SKM-1 treated with dmso at 0.1 percent for 144 hours (cell line): ENCODE measurements at regions not wholly inside any gene's neighbourhood (a gene's known extent, or its start where the extent isn't known, plus 50 kb on each side); places are given as distances from the start of the nearest gene placed in this dataset.
A peak's percentile ranks its signal among the peaks of the same experiment; 100 is the strongest.

ENCODE experiments used
- DNase-seq: peaks from one replicate; lab custom pipeline; 2025; ENCODE audit not compliant: unreplicated experiment; lab: John Stamatoyannopoulos, UW

- DNase-seq, result no peak
These were observed 97.6 kb downstream of the TM2D1 start for GRCh38 chr1:61627365-61627764.

- DNase-seq, result no peak
These were observed 98.1 kb downstream of the TM2D1 start for GRCh38 chr1:61626816-61627215.

GRCh38 chr1:61623852-61624251, 101.1 kb downstream of the TM2D1 start:
- DNase-seq, result no peak

DNA sequence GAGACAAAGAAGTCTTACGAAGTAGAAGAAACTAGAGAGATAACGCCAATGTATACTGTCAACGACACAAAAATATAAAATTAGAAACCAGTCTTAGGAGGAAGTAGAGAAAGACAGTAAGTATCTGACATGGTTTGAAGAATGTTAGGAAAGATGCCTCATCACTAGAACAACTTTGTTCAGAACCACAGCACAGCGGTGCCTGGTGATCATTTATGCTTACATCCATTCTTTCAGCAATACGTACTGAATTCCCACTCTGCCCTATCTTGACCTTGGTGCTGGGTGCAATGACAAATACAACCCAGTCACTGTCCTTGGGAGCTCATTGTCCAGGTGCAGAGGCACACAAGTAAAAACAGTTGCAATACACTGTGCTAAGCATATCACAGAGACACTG, 104.4 kb downstream of the TM2D1 start:
- no peak for DNase-seq

DNA sequence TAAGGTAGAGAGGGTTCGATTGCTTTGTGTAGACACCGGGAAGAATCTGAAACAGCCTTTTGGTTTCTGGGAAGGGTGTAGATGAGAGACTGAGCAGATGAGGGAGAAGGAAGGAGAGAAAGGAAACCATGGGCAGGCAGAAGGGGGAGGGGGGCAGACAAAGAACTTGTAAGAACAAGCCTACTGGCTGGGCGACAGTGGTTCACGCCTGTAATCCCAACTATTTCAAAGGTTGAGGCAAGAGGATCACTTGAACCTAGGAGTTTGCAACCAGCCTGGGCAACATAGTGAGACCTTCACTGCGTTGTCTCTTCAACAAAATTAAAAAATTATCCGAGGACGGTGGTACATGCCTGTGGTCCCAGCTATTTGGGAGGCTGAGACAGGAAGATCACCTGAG, 106.2 kb downstream of the TM2D1 start:
- no peak for DNase-seq

- DNase-seq, result no peak
These were observed 106.7 kb downstream of the TM2D1 start for GRCh38 chr1:61618193-61618592.

DNA sequence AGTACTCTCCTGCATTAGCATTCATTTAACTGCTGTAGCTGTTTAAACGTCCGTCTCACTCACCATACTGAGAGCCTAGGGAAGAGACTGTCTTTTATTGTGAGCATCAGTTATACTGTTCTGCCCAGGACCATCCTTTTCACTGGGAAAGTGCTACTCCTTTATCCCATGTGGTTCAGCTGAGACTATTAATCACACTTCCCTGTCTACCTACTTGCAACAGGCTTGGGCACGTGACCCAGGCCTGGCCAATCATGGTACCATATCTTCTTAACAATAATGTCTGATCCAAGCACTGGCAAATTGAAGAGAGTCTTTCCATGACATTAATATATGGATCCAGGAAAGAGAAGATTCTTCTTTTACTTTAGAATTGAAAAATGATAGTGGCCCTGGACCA, 108.1 kb downstream of the TM2D1 start:
- DNase-seq, result no peak

DNA sequence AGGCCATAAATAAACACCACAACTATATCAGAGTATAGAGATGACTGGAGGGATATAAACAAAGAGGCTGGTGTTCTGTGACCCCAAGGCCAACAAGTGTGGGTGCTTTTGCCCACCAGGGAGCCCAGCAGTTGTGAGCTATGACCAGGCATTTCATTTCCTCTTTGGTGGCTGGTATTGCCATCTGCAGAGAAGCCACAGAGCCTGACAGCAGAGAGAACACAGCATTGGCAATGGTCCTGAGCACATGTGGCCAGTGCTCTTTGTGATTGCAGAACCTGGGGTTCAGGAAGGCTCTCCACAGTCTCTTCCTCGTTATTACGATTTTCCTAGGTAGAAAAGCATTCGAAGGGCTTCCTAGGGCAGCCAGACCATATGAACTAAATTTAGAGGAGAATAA, 112.3 kb downstream of the TM2D1 start:
- DNase-seq, result peak; percentile 55

DNA sequence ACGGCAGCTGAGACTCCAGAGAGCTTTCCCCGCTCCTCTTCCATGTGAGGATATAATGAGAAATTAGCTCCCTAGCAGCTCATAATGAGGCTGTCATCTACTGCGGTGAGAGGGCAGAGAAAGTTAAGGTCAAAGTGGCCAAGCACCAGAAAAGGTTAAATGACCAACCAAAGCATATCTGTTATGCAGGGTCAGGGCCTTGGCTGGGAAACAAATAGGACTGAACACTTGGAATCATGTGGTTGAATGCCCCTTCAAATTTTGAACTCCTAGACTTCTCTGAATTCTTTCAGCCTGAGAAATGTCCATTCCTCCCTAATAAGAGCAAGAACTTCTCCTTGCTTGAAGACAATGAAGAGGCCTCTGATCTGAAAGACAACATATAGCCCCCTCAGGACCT, 115.9 kb downstream of the TM2D1 start:
- DNase-seq, result no peak

GRCh38 chr1:61607448-61607847, 117.5 kb downstream of the TM2D1 start:
- no peak for DNase-seq

GRCh38 chr1:61606448-61607312, 118.3 kb downstream of the TM2D1 start:
- DNase-seq, result no peak

- DNase-seq, result no peak
These were observed 119.2 kb downstream of the TM2D1 start for GRCh38 chr1:61605607-61606321.

- DNase-seq, result peak; percentile 45
These were observed 120.3 kb downstream of the TM2D1 start for GRCh38 chr1:61604684-61605083.

- no peak for DNase-seq
These were observed 120.7 kb downstream of the TM2D1 start for GRCh38 chr1:61604261-61604660.

DNA sequence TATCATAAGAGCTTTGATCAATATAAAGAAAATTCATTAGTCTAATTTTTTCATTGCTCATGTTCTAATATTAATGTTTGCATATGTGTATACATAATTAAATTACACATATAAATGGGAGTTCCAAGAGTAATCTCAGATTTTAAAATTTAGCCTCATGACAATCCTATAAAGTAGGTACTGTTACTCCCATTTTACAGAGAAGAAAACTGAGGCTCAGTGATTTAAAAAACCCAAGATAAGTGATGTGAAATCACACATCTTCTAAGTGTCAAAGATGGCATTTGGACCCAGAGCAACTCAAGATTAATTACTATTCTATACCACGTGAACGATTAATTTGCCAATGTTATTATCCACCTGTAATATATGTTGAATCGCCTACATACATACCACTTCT, 122.3 kb downstream of the TM2D1 start:
- no peak for DNase-seq

GRCh38 chr1:61597601-61598000, 127.3 kb downstream of the TM2D1 start:
- DNase-seq, result no peak

- no peak for DNase-seq
These were observed 131.6 kb downstream of the TM2D1 start for GRCh38 chr1:61593331-61593730.

GRCh38 chr1:61591351-61591750, 133.6 kb downstream of the TM2D1 start:
- no peak for DNase-seq

DNA sequence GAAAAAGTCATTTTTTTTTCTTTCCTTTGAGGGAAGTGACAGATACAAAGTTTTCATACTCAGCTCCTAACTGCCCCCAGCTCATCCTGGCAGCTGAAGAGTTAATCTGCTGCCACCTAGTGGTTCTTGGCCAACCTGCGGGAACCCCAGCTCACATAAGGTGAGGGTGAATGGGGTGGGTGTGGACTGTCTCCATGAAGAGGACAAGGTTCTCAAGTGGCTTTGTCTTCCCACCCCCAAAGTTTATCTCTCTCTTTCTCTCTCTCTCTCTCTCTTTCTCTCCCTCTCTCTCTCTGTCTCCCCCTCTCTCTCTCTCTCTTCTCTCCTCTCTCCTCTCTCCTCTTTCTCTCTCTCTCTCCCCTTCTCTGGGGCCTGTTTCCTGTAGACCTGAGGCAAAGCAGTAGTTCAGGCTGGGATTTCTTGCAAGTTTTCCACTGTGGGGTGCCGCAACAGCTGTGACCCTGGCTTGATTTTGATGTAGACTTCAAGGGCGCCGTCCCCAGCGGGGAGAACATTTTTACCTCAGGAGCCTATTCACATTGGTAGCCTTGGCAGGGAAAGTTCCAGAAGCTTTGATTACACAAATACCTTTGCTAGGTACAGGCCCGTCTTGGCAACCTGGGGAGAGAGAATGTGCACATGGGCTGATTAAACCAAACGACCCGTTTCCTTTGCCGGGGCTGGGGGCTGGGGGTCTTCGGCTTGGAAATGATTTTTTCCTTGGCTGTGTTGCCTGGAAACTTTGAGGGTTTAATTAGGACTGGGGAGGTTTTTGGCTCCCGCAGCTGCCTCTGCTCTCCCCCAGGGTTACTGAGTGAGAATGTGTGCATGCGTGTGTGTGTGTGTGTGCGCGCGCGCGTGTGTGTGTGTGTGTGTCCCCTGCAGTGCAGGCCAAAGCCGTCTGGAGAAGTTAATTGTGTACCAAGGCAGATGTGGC, 135.9 kb downstream of the TM2D1 start:
- DNase-seq, result peak; percentile 29

DNA sequence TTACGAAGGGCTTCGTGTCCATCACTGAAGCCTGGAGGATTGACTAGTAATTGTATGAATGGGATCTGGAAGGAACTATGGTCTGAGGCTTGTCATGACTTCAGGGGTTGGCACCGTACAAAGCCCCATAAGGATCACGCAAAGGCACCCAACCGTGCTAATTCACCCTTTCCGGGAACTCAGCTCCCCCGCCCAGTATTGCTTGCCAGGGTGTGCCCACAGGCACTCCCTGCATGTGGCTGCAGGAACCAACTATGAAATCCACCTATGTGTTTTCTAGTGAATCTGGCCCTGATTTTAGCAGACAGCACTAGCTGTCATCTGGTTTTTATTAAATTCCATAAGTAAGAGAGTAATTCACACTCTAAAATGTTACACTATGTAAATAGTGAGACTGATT, 139.2 kb downstream of the TM2D1 start:
- no peak for DNase-seq

GRCh38 chr1:61583703-61584102, 141.2 kb downstream of the TM2D1 start:
- DNase-seq, result no peak
